A172 (cell line): ENCODE measurements at regions not wholly inside any gene's neighbourhood (a gene's known extent, or its start where the extent isn't known, plus 50 kb on each side); places are given as distances from the start of the nearest gene placed in this dataset.
"Not testable (repeated sequence)": the region's sequence is repeated elsewhere in the genome, so short reads cannot be mapped to it uniquely, and the experiment has no call there.

ENCODE experiments used
- DNase-seq: peaks from one replicate; pipeline ENCODE4 v3.0.0-alpha.2; 2015; ENCODE audit warnings: low spot score

DNA sequence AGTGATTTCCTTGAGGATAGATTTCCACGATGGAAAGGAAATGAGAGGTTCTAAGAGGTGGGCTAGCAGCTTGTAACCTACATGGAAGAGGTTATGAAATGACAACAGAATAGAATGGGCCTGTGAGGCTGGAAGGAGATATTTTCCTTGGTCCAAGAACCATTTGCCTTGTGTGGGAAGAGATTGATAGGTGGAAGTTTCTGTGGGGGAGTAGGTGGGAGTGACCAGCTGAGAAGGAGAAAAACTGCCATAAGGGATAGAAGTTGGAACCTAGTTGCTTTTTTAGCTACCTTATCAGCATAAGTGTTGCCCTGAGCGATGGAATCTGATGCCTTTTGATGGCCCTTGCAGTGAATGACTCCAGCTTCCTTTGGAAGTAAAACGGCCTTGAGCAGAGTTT, 60.4 kb upstream of the NAA35 start:
- not testable (repeated sequence) for DNase-seq

DNA sequence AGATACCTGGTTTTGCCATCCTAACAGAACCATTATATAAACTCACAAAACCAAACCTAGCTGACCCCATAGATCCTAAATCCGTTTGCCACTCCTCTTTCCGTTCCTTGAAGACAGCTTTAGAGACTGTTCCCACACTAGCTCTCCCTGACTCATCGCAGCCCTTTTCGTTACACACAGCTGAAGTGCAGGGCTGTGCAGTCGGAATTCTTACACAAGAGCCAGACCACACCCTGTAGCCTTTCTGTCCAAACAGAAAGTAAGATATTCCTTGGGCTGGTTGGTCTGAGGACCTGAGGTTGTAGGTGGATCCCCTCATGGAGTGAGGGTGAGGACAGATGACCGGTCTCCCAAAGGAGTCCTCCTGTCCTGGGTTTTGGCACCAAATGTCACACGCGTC, 56.7 kb upstream of the NAA35 start:
- DNase-seq = no peak

DNA sequence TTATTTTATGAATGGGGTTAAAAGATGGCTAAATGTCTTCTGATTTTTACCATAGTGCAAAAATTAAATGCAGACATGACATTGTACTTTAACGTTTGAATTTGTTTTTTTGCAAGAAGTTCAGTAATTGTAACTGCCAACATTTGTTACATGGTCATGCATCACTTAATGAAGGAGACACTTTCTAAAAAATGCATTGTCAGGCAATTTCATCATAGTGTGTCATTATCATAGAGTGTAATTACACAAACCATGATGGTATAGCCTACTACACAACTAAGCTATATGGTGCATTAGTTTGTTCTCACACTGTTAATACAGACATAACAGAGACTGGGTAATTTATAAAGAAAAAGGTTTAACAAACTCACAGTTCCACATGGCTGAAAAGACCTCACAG, 50.0 kb upstream of the NAA35 start:
- DNase-seq = no peak
